ENCODE measurements at regions not wholly inside any gene's neighbourhood (a gene's known extent, or its start where the extent isn't known, plus 50 kb on each side); places are given as distances from the start of the nearest gene placed in this dataset.

DNA sequence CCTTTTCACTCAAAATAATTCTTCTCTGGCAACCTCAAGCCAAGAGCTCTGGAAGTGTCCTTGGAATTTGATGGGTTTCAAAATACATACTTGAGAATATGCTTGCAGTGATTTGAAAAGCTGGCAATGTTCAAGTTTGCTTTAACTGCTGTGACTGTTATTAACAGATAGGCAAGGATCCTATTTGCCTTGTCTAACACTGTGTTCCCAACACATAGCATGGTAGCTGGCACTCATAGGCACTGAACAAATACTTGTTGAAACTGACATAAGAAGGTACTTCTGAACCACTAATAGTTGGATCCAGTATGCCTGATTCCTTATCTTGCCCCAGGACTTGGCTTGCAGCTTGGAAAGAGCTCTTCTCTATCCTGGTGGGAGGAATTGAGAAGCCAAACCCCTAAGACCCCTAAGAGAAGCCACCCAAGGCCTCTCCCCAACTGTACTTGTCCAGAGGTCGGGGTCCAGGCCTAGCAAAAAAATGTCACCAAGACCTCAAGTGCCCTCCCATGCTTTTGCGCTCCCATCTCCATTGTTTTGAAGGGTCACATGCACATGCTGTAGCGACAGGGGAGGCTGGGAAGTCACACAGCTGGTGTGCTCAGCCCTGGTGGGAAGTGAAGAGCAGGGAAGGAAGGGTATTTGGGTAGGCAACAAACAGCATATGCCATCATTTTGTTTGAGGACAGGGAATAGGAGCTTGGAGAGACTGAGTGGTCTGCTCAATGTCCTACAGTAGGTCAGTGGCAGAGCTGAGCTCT, 118.4 kb upstream of the HAAO start:
- no peak for DNase-seq

DNA sequence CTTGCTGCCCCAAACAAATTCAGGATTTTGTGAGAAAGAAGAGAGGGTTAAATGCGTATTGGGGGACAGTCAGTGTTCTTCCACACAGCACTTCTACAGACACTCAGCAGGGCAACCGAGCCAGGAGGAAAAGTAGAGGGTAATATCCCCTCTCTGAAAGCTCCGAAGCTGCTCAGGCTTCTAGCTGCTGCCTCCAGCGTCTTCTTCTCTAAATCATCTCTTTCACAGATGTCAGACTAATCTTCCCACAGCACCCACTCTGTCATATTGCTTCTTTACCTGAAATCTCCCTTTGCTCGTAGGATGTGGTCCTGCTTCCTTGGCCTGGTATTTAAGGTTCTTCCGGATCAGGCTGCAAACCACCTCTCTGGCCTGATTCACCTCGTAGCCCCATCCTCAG, 117.6 kb upstream of the HAAO start:
- no peak for DNase-seq

- DNase-seq = no peak
Observed at GRCh38 chr2:42908518-42909200, 116.3 kb upstream of the HAAO start.

DNA sequence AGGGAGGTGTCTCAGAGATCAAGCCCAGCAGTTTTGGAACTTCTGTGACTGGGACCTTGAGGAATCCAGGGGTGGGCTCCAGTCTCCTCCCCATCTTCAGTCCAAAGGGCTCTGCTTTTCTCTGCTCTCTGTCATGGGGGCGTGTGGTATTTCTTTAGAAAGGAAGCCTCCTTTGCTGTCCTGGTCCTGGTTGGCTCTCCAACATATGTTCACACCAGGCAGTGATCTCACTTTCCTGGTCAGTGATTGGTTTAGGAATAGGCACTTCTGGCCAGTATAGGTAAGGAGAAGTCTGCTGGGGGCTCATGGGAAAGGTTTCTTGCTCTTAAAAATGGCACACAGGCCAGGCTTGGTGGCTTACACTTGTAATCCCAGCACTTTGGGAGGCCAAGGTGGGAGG, 115.5 kb upstream of the HAAO start:
- DNase-seq = no peak

- peak; percentile 32 for DNase-seq
Observed at GRCh38 chr2:42906557-42907411, 114.4 kb upstream of the HAAO start.

DNA sequence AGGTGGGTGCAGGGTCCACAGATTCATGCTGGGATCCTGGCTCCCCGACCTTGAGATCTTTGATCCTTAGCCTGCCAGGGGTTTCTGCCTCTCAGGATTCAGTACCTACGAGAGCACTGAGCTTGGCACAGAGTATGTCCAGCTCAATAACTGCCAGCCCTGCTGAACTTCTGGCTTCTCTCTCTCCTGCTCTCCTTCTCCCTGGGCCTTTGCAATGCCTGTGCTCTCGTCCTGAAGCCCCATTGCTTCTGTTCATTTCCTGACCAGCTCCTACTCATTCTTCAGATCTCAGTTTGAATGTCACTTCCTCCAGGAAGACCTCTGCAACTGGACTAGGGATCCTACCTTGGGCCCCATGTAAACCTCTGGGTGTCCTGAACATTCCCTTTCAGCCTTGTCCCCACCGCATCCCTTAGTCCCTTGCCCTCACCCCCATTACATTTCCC, 113.8 kb upstream of the HAAO start:
- DNase-seq = no peak

GRCh38 chr2:42905341-42906110, 113.1 kb upstream of the HAAO start:
- DNase-seq = no peak

DNA sequence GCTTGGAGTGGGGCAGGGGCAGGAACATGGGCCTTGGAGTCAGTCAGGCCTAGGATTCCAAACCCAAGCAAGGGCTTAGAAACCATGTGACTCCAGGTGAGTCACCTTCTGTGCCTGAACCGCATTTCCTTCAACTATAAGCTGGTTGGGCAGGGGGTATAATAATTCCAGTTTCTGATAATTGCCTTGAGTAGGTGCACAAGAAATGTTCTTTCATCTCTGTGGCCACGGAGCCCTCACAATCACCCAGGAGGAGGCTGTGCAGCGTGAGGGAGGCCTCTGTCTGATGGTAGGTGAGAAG, 112.1 kb upstream of the HAAO start:
- DNase-seq = no peak

- DNase-seq = no peak
Observed at GRCh38 chr2:42903821-42904575, 111.6 kb upstream of the HAAO start.

DNA sequence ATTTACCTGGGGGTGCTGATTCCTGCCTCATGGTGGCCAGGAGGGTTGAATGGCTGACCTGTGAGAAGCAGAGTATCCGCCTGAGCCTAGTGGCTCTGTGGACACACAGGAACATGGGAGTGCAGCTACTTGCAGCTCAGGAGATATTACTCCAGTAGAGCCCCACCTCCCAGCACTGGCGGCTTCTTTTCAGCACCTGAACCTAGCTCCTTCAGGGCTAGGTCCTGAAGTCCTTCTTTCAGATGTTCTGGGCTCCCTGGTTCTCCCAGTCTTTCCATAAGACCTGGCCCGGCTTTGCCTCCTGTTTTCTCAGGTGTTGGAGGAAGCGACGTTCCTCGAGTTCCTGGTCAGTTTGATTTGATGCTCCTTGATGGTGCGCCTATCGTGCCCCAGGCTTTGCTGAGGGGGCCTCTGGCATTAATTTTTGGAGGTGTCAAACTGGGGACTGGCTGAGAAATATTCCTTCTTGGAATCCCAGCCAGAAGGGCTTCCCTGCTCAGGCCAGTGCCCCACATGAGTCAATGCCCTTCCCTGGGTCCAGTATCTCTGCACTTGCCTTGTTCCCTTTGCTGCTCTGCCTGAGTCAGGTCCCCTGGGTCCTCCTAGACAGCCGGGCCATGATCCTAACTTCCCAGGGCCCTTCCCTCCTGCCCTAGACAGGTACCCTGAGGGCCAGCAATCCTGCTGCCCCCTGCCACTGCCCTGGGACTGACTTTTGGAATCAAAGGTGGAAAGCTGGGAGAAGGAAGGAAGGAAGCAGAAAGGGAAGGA, 110.7 kb upstream of the HAAO start:
- DNase-seq = no peak

GRCh38 chr2:42901076-42901640, 108.8 kb upstream of the HAAO start:
- peak; percentile 76 for DNase-seq

DNA sequence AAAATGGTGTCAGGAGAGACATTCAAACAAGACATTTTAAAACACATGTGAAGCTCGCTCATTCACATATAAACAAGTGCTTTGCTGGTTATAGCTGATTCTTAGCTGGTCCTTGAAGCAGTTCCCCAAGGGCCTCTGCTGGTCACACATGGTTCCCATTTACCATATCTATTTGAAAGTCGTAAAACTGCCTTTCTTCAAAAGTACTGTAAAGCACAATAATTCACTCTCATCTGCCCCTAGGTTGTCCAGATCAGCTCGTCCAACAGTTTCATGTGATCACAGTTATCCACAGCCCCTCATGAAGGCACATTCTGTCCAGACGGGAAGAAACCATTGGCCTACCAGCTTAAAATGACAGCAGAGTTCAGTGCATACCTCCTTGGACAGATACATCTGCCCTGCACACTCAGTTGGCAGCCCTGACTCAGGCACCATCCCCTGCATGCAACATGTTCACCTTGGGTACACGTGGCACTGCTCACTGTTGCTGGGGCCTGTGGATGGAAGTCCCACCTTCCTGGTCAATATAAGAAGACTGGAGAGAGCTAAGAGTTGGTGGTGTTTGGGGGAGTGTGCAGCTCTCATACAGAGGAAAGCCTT, 108.0 kb upstream of the HAAO start:
- DNase-seq = no peak

GRCh38 chr2:42897358-42897757, 105.0 kb upstream of the HAAO start:
- DNase-seq = no peak

DNA sequence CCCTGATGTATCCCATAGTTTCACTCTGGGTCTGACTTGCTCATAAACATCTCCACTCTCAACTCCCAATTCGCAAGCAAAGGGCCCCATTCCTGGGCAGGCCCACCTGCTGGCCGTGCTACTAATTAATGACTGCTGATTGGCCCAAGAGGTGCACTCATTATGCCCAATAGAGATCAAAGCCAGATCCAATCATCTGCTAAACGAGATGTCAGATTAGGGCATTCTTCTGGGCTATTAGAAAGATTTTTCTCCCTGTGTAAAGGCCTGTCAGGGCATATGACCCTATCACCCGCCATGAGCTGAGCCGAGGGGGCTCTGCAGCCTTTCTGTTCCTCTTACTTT, 103.4 kb upstream of the HAAO start:
- no peak for DNase-seq

DNA sequence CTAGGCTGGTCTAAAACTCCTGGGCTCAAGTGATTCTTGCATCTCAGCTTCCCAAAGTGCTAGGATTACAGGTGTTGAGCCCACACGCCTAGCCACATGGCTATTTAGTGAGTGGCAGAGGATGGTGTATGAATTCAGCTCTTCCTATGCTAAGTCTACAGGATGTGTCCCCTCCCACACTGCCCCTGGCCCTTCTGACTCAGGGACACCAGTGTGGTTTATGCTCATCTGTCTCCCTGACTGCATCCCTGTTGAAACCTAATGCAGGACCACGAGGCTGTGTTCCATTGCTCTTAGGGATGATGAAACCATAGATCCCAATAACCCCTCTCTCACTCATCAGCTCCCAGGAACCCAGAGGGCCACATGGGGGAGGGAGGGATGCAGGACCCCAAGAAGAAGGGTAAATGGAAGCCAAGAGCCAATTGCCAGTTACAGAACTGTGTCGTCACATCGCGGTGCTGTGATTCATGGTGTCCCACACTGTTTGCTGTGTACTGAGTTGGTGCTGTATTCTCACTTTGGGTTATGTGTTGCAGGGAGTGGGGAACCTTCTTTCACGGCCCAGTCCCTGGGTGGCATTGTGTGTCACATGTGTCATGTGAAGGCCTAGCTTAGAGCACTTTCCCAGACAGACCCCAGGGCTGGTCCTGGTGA, 102.9 kb upstream of the HAAO start:
- DNase-seq = peak; percentile 35

- DNase-seq = no peak
Observed at GRCh38 chr2:42893047-42893758, 100.8 kb upstream of the HAAO start.

- DNase-seq = no peak
Observed at GRCh38 chr2:42890791-42891355, 98.5 kb upstream of the HAAO start.

- no peak for DNase-seq
Observed at GRCh38 chr2:42888321-42889245, 96.2 kb upstream of the HAAO start.
